Nephron (organoid): ENCODE measurements at regions not wholly inside any gene's neighbourhood (a gene's known extent, or its start where the extent isn't known, plus 50 kb on each side); places are given as distances from the start of the nearest gene placed in this dataset.

Experiments
- H3K27ac Mint-ChIP-seq, 3 experiments: 2 replicates each; pipeline ENCODE4 v1.8.0; 2020; ENCODE audit warnings: mixed read lengths in 3 of 3, mild to moderate bottlenecking in 2 of 3, moderate library complexity in 1 of 3
- H3K27me3 Mint-ChIP-seq: 2 replicates; pipeline ENCODE4 v1.8.0; 2021; ENCODE audit warnings: low read depth, mild to moderate bottlenecking, moderate library complexity, mixed read lengths
- H3K36me3 Mint-ChIP-seq: 2 replicates; pipeline ENCODE4 v1.8.0; 2020; ENCODE audit warnings: low read depth, mixed read lengths
- H3K4me1 Mint-ChIP-seq: 2 replicates; pipeline ENCODE4 v1.8.0; 2020; ENCODE audit warnings: mixed read lengths
- H3K4me3 Mint-ChIP-seq, 3 experiments: 2 replicates each; pipeline ENCODE4 v1.8.0; 2020; ENCODE audit warnings: mild to moderate bottlenecking in 3 of 3, mixed read lengths in 3 of 3, moderate library complexity in 2 of 3
- H3K9me3 Mint-ChIP-seq: 2 replicates; pipeline ENCODE4 v1.8.0; 2020; ENCODE audit warnings: mixed read lengths
- CTCF ChIP-seq, 3 experiments: fragments of 200-600 bp; sonication (generic); IDR thresholded peaks; one replicate each; pipeline ENCODE4 v1.5.0; 2021; ENCODE audit warnings: antibody characterized with exemption in 3 of 3; ENCODE audit not compliant: unreplicated experiment in 3 of 3

DNA sequence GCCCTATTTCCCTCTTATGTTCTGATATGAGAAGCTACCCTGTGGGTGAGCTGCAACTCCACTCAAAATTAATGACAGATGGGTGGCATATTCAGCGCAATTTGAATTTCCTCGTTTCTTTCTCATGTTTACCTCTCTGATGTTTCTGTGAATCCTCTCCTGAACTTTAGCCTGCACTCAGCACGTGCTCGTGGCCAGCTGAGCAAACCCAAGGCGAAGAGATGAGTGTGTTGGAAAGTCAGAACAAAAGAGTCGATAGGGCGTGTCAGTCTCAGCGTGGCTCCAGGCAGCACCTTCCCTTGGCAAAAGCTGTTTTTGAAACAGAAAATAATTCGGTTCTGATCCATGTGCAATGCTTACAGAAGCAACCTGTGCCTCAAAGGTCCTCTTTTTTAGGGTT is 226.1 kb upstream of the GMDS start:
- Mint-ChIP-seq H3K27me3 (peaks cover 28% of the 10 kb centered on the region), H3K36me3 (no peaks in the 10 kb centered on the region), H3K9me3 (no peaks in the 10 kb centered on the region), H3K27ac (no peak overlapping the region), H3K4me1 (peaks cover 39% of the 10 kb centered on the region), H3K4me3 (no peak overlapping the region)
- no peak for TF ChIP-seq CTCF (IDR thresholded peaks at IDR 0.05; ENCODE audit: unreplicated experiment in 3 of 3)

GRCh38 chr6:2469428-2469827 is 224.0 kb upstream of the GMDS start:
- Mint-ChIP-seq H3K4me1 (peaks cover 33% of the 10 kb centered on the region), H3K27me3 (peaks cover 22% of the 10 kb centered on the region), H3K4me3 (no peak overlapping the region), H3K9me3 (no peaks in the 10 kb centered on the region), H3K36me3 (no peaks in the 10 kb centered on the region), H3K27ac (no peak overlapping the region)
- TF ChIP-seq CTCF (IDR thresholded peaks at IDR 0.05; ENCODE audit: unreplicated experiment in 3 of 3), result no peak

- Mint-ChIP-seq H3K9me3 (no peaks in the 10 kb centered on the region), H3K4me3 (no peak overlapping the region), H3K27me3 (peaks cover 24% of the 10 kb centered on the region), H3K27ac (peak overlapping the region in 2 of 3 experiments; percentile 23 to 57), H3K4me1 (peaks cover 33% of the 10 kb centered on the region), H3K36me3 (no peaks in the 10 kb centered on the region)
- TF ChIP-seq CTCF (IDR thresholded peaks at IDR 0.05; ENCODE audit: unreplicated experiment in 3 of 3), result no peak
Observed at GRCh38 chr6:2468601-2468955, 223.2 kb upstream of the GMDS start.

GRCh38 chr6:2467929-2468600 is 222.7 kb upstream of the GMDS start:
- peak overlapping the region in 2 of 3 experiments; percentile 23 to 57 for H3K27ac Mint-ChIP-seq
- H3K4me1 Mint-ChIP-seq, result peaks cover 30% of the 10 kb centered on the region
- peaks cover 29% of the 10 kb centered on the region for H3K27me3 Mint-ChIP-seq
- H3K36me3 Mint-ChIP-seq, result no peaks in the 10 kb centered on the region
- no peaks in the 10 kb centered on the region for H3K9me3 Mint-ChIP-seq
- peak overlapping the region in 1 of 3 experiments; percentile 11 for H3K4me3 Mint-ChIP-seq
- TF ChIP-seq CTCF (IDR thresholded peaks at IDR 0.05; ENCODE audit: unreplicated experiment in 3 of 3), result no peak

- H3K27me3 Mint-ChIP-seq, result peaks cover 33% of the 10 kb centered on the region
- no peaks in the 10 kb centered on the region for H3K9me3 Mint-ChIP-seq
- TF ChIP-seq CTCF (IDR thresholded peaks at IDR 0.05; ENCODE audit: unreplicated experiment in 3 of 3), result no peak
- H3K36me3 Mint-ChIP-seq, result no peaks in the 10 kb centered on the region
- H3K27ac Mint-ChIP-seq, result no peak overlapping the region
- peaks cover 25% of the 10 kb centered on the region for H3K4me1 Mint-ChIP-seq
- H3K4me3 Mint-ChIP-seq, result no peak overlapping the region
Observed at GRCh38 chr6:2465336-2465735, 219.9 kb upstream of the GMDS start.

DNA sequence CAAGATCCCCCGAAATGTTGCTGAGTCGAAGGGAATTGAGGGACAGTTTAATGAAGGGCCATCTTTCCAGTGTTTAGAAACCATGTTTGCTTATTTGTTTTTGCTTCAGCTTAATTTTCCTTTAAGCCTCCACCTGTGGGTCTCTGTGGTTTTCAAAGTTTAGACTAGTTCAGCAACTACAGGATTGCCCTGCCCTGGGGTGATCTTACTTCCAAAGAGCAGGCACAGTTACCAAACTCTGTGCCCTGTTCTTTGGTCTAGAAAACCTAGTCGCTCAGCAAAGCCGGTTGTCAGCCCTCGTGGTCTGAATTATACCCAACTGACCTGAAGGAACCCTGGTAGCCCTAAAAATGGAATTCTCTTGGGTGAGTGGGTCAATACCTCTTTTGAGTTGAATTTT is 219.2 kb upstream of the GMDS start:
- Mint-ChIP-seq H3K4me1 (peaks cover 23% of the 10 kb centered on the region), H3K9me3 (no peaks in the 10 kb centered on the region), H3K4me3 (no peak overlapping the region), H3K27ac (no peak overlapping the region), H3K36me3 (no peaks in the 10 kb centered on the region), H3K27me3 (peaks cover 33% of the 10 kb centered on the region)
- no peak for TF ChIP-seq CTCF (IDR thresholded peaks at IDR 0.05; ENCODE audit: unreplicated experiment in 3 of 3)
